Trophoblast cell (in vitro differentiated cells and primary cell): ENCODE measurements at regions not wholly inside any gene's neighbourhood (a gene's known extent, or its start where the extent isn't known, plus 50 kb on each side); places are given as distances from the start of the nearest gene placed in this dataset.

Experiments
- DNase-seq, 2 donors: peaks; one replicate each; pipeline ENCODE4 v3.0.0-alpha.2; 2016
- H2AFZ ChIP-seq: 2 replicates; pipeline ENCODE4 v1.6.1; 2013; ENCODE audit warnings: low read length, moderate library complexity, mild to moderate bottlenecking; ENCODE audit not compliant: insufficient read depth, poor library complexity
- H2AK5ac ChIP-seq: 2 replicates; pipeline ENCODE4 v1.6.1; 2013; ENCODE audit warnings: mild to moderate bottlenecking, low read length
- H2BK120ac ChIP-seq: 2 replicates; pipeline ENCODE4 v1.6.1; 2013; ENCODE audit warnings: low read length, mild to moderate bottlenecking, moderate library complexity; ENCODE audit not compliant: insufficient read depth, poor library complexity
- H2BK12ac ChIP-seq: 2 replicates; pipeline ENCODE4 v1.6.1; 2013; ENCODE audit warnings: mild to moderate bottlenecking, low read length, moderate library complexity
- H2BK5ac ChIP-seq: 2 replicates; pipeline ENCODE4 v1.6.1; 2013; ENCODE audit warnings: low read length, low read depth, moderate library complexity, mild to moderate bottlenecking; ENCODE audit not compliant: poor library complexity
- H3K14ac ChIP-seq: 2 replicates; pipeline ENCODE4 v1.6.1; 2013; ENCODE audit warnings: mild to moderate bottlenecking, low read length
- H3K18ac ChIP-seq: 2 replicates; pipeline ENCODE4 v1.6.1; 2013; ENCODE audit warnings: mild to moderate bottlenecking, low read length
- H3K23ac ChIP-seq: 2 replicates; pipeline ENCODE4 v1.6.1; 2013; ENCODE audit warnings: low read length
- H3K27ac ChIP-seq: 2 replicates; pipeline ENCODE4 v1.5.1; 2013; ENCODE audit warnings: low read depth, mild to moderate bottlenecking, inconsistent platforms, low read length, moderate library complexity
- H3K27me3 ChIP-seq: 2 replicates; pipeline ENCODE4 v1.6.1; 2013; ENCODE audit warnings: inconsistent platforms, mild to moderate bottlenecking, low read length, moderate library complexity; ENCODE audit not compliant: insufficient read depth
- H3K36me3 ChIP-seq, 2 experiments: 1 replicate in 1 of 2; 2 replicates in 1 of 2; pipeline ENCODE4 v1.6.1; 2013; ENCODE audit warnings: low read length in 2 of 2, mild to moderate bottlenecking in 2 of 2, moderate library complexity in 1 of 2; ENCODE audit not compliant: insufficient read depth in 2 of 2, control insufficient read depth in 1 of 2
- H3K4ac ChIP-seq: 2 replicates; pipeline ENCODE4 v1.6.1; 2013; ENCODE audit warnings: low read depth, mild to moderate bottlenecking, low read length, moderate library complexity
- H3K4me1 ChIP-seq, 2 experiments: 1 replicate in 1 of 2; 2 replicates in 1 of 2; pipeline ENCODE4 v1.6.1; 2013; ENCODE audit warnings: low read length in 2 of 2, mild to moderate bottlenecking in 2 of 2, moderate library complexity in 1 of 2; ENCODE audit not compliant: insufficient read depth in 2 of 2, control insufficient read depth in 1 of 2
- H3K4me2 ChIP-seq: 2 replicates; pipeline ENCODE4 v1.6.1; 2013; ENCODE audit warnings: inconsistent platforms, mild to moderate bottlenecking, low read length, moderate library complexity
- H3K4me3 ChIP-seq: 2 replicates; pipeline ENCODE4 v1.5.1; 2013; ENCODE audit warnings: mild to moderate bottlenecking, low read depth, low read length, inconsistent platforms
- H3K79me1 ChIP-seq: one replicate; pipeline ENCODE4 v1.6.1; 2013; ENCODE audit warnings: low read length
- H3K79me2 ChIP-seq: 2 replicates; pipeline ENCODE4 v1.6.1; 2013; ENCODE audit warnings: low read length, mild to moderate bottlenecking; ENCODE audit not compliant: control insufficient read depth, insufficient read depth, poor library complexity
- H3K9ac ChIP-seq: 2 replicates; pipeline ENCODE4 v1.6.1; 2013; ENCODE audit warnings: mild to moderate bottlenecking, low read length
- H3K9me3 ChIP-seq: 2 replicates; pipeline ENCODE4 v1.6.1; 2013; ENCODE audit warnings: low read depth, mild to moderate bottlenecking, control low read depth, inconsistent platforms, low read length; ENCODE audit not compliant: insufficient read depth
- H4K12ac ChIP-seq: 2 replicates; pipeline ENCODE4 v1.6.1; 2013; ENCODE audit warnings: low read depth, mild to moderate bottlenecking, low read length, moderate library complexity
- H4K8ac ChIP-seq: 2 replicates; pipeline ENCODE4 v1.6.1; 2013; ENCODE audit warnings: low read depth, mild to moderate bottlenecking, low read length, moderate library complexity
- H4K91ac ChIP-seq: one replicate; pipeline ENCODE4 v1.6.1; 2013; ENCODE audit warnings: low read depth, mild to moderate bottlenecking, low read length, moderate library complexity
- WGBS: extraction: QIAGEN DNeasy Blood & Tissue Kit; methylation state at CpG from one replicate; pipeline ENCODE4 v1.1.7; 2013; ENCODE audit warnings: missing lambda C conversion rate; ENCODE audit not compliant: insufficient read length, insufficient coverage; ENCODE audit errors: extremely low coverage; 5-methylcytosine and 5-hydroxymethylcytosine counted together

DNA sequence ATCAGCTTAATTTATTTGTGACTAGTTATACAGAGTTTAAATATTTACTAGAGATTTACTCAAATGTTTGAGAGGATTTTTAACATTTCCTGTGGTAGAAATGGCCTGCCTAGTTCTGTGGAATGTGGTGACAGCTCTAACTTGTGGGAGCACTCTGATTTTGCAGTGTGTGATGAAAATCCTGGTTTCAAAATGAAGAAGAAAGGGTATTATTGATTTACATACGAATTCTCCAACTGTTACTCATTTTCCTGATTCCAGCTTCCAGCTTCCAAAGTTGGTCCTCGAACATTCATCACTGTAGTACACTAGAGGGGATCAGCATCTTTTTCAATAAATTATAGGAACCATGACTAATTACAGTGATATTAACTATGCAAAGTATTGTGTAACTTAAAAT, 462.7 kb upstream of the PKN2 start:
- H3K4me3 ChIP-seq: no peak overlapping the region
- DNase-seq: no peak
- no peaks in the 10 kb centered on the region for H3K27me3 ChIP-seq
- H4K91ac ChIP-seq: no peak overlapping the region
- no peaks in the 10 kb centered on the region for H3K9me3 ChIP-seq
- no peak overlapping the region for H4K8ac ChIP-seq
- H3K79me2 ChIP-seq: no peaks in the 10 kb centered on the region
- no peaks in the 10 kb centered on the region for H3K36me3 ChIP-seq
- H2BK120ac ChIP-seq: no peak overlapping the region
- H3K18ac ChIP-seq: no peak overlapping the region
- H3K4ac ChIP-seq: no peak overlapping the region
- H3K27ac ChIP-seq: no peak overlapping the region
- no peak overlapping the region for H3K14ac ChIP-seq
- no peak overlapping the region for H2BK12ac ChIP-seq
- no peak overlapping the region for H2AK5ac ChIP-seq
- no CpG with 5 or more reads among the region's 2 CpGs for WGBS
- no peak overlapping the region for H2BK5ac ChIP-seq
- H3K4me1 ChIP-seq: no peaks in the 10 kb centered on the region
- H3K4me2 ChIP-seq: no peak overlapping the region
- H3K9ac ChIP-seq: no peak overlapping the region
- H3K23ac ChIP-seq: no peak overlapping the region
- H3K79me1 ChIP-seq: no peaks in the 10 kb centered on the region
- no peak overlapping the region for H2AFZ ChIP-seq
- H4K12ac ChIP-seq: no peak overlapping the region

GRCh38 chr1:88224906-88225305, 459.2 kb upstream of the PKN2 start:
- Histone ChIP-seq H3K9me3 (no peaks in the 10 kb centered on the region), H3K9ac (no peak overlapping the region), H3K27me3 (no peaks in the 10 kb centered on the region), H3K36me3 (no peaks in the 10 kb centered on the region), H4K12ac (no peak overlapping the region), H2BK120ac (no peak overlapping the region), H3K23ac (no peak overlapping the region), H3K79me2 (no peaks in the 10 kb centered on the region), H3K4me1 (no peaks in the 10 kb centered on the region), H3K4me3 (no peak overlapping the region), H2AK5ac (no peak overlapping the region), H2AFZ (no peak overlapping the region), H4K91ac (no peak overlapping the region), H2BK12ac (no peak overlapping the region), H4K8ac (no peak overlapping the region), H3K18ac (no peak overlapping the region), H3K79me1 (no peaks in the 10 kb centered on the region), H3K27ac (no peak overlapping the region), H3K14ac (no peak overlapping the region), H3K4ac (no peak overlapping the region), H3K4me2 (no peak overlapping the region), H2BK5ac (no peak overlapping the region)
- WGBS: no CpG with 5 or more reads among the region's 3 CpGs
- no peak for DNase-seq

GRCh38 chr1:88228114-88228513, 456.0 kb upstream of the PKN2 start:
- Histone ChIP-seq H2BK120ac (no peak overlapping the region), H3K4ac (no peak overlapping the region), H4K12ac (no peak overlapping the region), H3K27ac (no peak overlapping the region), H3K9me3 (no peaks in the 10 kb centered on the region), H2BK5ac (no peak overlapping the region), H4K91ac (no peak overlapping the region), H2BK12ac (no peak overlapping the region), H3K9ac (no peak overlapping the region), H3K4me2 (no peak overlapping the region), H3K18ac (no peak overlapping the region), H2AFZ (no peak overlapping the region), H3K36me3 (no peaks in the 10 kb centered on the region), H3K4me1 (no peaks in the 10 kb centered on the region), H4K8ac (no peak overlapping the region), H3K14ac (no peak overlapping the region), H2AK5ac (no peak overlapping the region), H3K27me3 (no peaks in the 10 kb centered on the region), H3K4me3 (no peak overlapping the region), H3K79me2 (no peaks in the 10 kb centered on the region), H3K79me1 (no peaks in the 10 kb centered on the region), H3K23ac (no peak overlapping the region)
- no CpG with 5 or more reads among the region's 3 CpGs for WGBS
- DNase-seq: no peak

DNA sequence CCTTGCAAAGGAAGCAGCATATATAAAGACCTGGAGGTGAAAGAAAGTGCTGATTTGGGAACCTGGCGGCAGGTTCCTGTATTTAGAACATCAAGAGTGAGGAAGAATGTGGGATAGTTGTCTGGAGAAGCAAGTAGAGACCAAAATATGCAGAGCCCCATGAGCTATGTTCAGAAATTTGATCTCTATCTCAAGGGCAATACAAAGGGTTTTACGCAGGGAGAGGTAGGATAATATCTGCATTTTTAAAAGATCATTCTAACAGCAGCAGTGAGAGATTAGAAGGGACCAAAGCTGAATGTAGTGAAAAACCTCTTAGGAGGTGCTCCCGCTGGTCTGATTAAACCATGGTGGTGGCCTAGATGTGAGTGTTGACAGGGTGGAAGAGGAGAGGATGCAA, 453.9 kb upstream of the PKN2 start:
- Histone ChIP-seq H2BK12ac (no peak overlapping the region), H3K23ac (no peak overlapping the region), H2AK5ac (no peak overlapping the region), H3K4me2 (no peak overlapping the region), H3K18ac (no peak overlapping the region), H3K27me3 (no peaks in the 10 kb centered on the region), H3K9ac (no peak overlapping the region), H2BK5ac (no peak overlapping the region), H3K79me1 (no peaks in the 10 kb centered on the region), H3K79me2 (no peaks in the 10 kb centered on the region), H2BK120ac (no peak overlapping the region), H3K4ac (no peak overlapping the region), H3K36me3 (no peaks in the 10 kb centered on the region), H3K27ac (no peak overlapping the region), H3K4me1 (no peaks in the 10 kb centered on the region), H4K12ac (no peak overlapping the region), H2AFZ (no peak overlapping the region), H3K9me3 (no peaks in the 10 kb centered on the region), H4K91ac (no peak overlapping the region), H3K4me3 (no peak overlapping the region), H4K8ac (no peak overlapping the region), H3K14ac (no peak overlapping the region)
- no CpG with 5 or more reads among the region's 3 CpGs for WGBS
- DNase-seq: peak; percentile 1 to 57
